ENCODE measurements at regions not wholly inside any gene's neighbourhood (a gene's known extent, or its start where the extent isn't known, plus 50 kb on each side); places are given as distances from the start of the nearest gene placed in this dataset.

GRCh38 chr11:33942954-33943353 lies 51.1 kb upstream of the LMO2 start:
- DNase-seq (ENCODE audit: insufficient read length) (peak; percentile 33), FAIRE-seq (peak; percentile 78)
- TF ChIP-seq POLR2AphosphoS5 (IDR thresholded peaks at IDR 0.05; ENCODE audit: low read depth, low read length) (no peak), POLR2A (IDR thresholded peaks at IDR 0.05; ENCODE audit: low read depth, low read length) (peak; percentile 27; the same call in 1 of the 2 replicates), TAF1 (IDR thresholded peaks at IDR 0.05; ENCODE audit: borderline replicate concordance, low read depth, low read length) (no peak)

GRCh38 chr11:33941637-33942160 lies 49.8 kb upstream of the LMO2 start:
- FAIRE-seq (peak; percentile 91), DNase-seq (ENCODE audit: insufficient read length) (peak; percentile 28)
- TF ChIP-seq POLR2A (IDR thresholded peaks at IDR 0.05; ENCODE audit: low read depth, low read length) (peak; percentile 53; the same call in 1 of the 2 replicates), POLR2AphosphoS5 (IDR thresholded peaks at IDR 0.05; ENCODE audit: low read depth, low read length) (no peak), TAF1 (IDR thresholded peaks at IDR 0.05; ENCODE audit: borderline replicate concordance, low read depth, low read length) (no peak)

Measured in GM12892 (cell line).